Uterus (tissue), 3 donors: ENCODE measurements at regions not wholly inside any gene's neighbourhood (a gene's known extent, or its start where the extent isn't known, plus 50 kb on each side); places are given as distances from the start of the nearest gene placed in this dataset.

Source experiments
- DNase-seq, 2 donors: peaks; one replicate each; pipeline ENCODE4 v3.0.0-alpha.2; 2019 to 2020
- H3K27ac ChIP-seq, 2 donors: fragments of 200-600 bp; sonication (generic); 1 replicate in 1 of 2; 2 replicates in 1 of 2; pipeline ENCODE4 v1.5.1; 2016 to 2018
- H3K27me3 ChIP-seq, 2 donors: fragments of 200-600 bp; sonication (generic); one replicate each; pipeline ENCODE4 v1.5.1; 2018 to 2019; ENCODE audit warnings: control low read depth in 1 of 2
- H3K36me3 ChIP-seq, 2 donors: fragments of 200-600 bp; sonication (generic); one replicate each; pipeline ENCODE4 v1.5.1; 2019; ENCODE audit warnings: control low read depth in 1 of 2
- H3K4me1 ChIP-seq, 2 donors: fragments of 200-600 bp; sonication (generic); one replicate each; pipeline ENCODE4 v1.5.1; 2018 to 2019; ENCODE audit warnings: control low read depth in 1 of 2
- H3K4me3 ChIP-seq, 2 donors: fragments of 200-600 bp; sonication (generic); 1 replicate in 1 of 2; 2 replicates in 1 of 2; pipeline ENCODE4 v1.5.1; 2018 to 2019; ENCODE audit warnings: mild to moderate bottlenecking in 1 of 2
- H3K9me3 ChIP-seq, 2 donors: fragments of 200-600 bp; sonication (generic); one replicate each; pipeline ENCODE4 v1.5.1; 2019; ENCODE audit warnings: control low read depth in 1 of 2
- POLR2A ChIP-seq, 2 donors: fragments of 450-650 bp; IDR thresholded peaks; one replicate each; pipeline ENCODE4 v1.6.1; 2016; ENCODE audit warnings: antibody characterized with exemption in 2 of 2, mild to moderate bottlenecking in 1 of 2, moderate library complexity in 1 of 2
- intact Hi-C: fragments of 100-400 bp; cut with DNase I; formaldehyde crosslinking; loops from one replicate; pipeline ENCODE4 v1.15.1; 2023; ENCODE audit warnings: low total_unique reads
- TF ChIP-seq, protein P1 (sequence below), 4 experiments: fragments of 200-600 bp in 2 of 4; fragments of 450-650 bp in 2 of 4; sonication (generic) in 2 of 4; IDR thresholded peaks; one replicate each; pipeline ENCODE4 v1.5.1; 2016 to 2019; ENCODE audit warnings: antibody characterized with exemption in 4 of 4, mild to moderate bottlenecking in 2 of 4, moderate library complexity in 1 of 4
- donor health status: DM: yes; HTN: yes; CAD: no.

DNA sequence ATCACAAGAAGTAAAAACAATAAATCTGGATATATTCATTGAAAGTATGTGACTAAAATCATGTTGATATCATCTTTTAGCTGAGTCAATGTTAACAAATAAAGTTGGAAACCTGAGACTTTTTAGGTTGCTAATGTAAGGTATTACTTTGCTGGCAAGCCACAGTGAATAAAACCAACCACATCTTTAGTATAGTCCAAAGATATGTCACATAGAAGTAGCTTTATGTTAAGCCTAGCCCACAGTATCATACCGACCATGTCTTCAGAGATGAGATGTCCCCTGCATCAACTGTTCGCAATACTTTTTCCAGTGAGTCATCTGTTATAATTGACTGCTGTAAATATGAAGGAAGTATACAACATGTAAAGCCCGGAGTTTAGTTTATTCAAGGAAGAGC, 107.6 kb upstream of the MCHR2 start:
- Histone ChIP-seq H3K27me3 (no peaks in the 10 kb centered on the region), H3K27ac (no peak overlapping the region), H3K4me1 (no peaks in the 10 kb centered on the region), H3K9me3 (no peaks in the 10 kb centered on the region), H3K4me3 (no peak overlapping the region), H3K36me3 (no peaks in the 10 kb centered on the region)
- TF ChIP-seq, protein P1, sequence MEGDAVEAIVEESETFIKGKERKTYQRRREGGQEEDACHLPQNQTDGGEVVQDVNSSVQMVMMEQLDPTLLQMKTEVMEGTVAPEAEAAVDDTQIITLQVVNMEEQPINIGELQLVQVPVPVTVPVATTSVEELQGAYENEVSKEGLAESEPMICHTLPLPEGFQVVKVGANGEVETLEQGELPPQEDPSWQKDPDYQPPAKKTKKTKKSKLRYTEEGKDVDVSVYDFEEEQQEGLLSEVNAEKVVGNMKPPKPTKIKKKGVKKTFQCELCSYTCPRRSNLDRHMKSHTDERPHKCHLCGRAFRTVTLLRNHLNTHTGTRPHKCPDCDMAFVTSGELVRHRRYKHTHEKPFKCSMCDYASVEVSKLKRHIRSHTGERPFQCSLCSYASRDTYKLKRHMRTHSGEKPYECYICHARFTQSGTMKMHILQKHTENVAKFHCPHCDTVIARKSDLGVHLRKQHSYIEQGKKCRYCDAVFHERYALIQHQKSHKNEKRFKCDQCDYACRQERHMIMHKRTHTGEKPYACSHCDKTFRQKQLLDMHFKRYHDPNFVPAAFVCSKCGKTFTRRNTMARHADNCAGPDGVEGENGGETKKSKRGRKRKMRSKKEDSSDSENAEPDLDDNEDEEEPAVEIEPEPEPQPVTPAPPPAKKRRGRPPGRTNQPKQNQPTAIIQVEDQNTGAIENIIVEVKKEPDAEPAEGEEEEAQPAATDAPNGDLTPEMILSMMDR (IDR thresholded peaks at IDR 0.05), result no peak
- TF ChIP-seq POLR2A (IDR thresholded peaks at IDR 0.05), result no peak
- intact Hi-C loops, result no loop called here
- no peak for DNase-seq

DNA sequence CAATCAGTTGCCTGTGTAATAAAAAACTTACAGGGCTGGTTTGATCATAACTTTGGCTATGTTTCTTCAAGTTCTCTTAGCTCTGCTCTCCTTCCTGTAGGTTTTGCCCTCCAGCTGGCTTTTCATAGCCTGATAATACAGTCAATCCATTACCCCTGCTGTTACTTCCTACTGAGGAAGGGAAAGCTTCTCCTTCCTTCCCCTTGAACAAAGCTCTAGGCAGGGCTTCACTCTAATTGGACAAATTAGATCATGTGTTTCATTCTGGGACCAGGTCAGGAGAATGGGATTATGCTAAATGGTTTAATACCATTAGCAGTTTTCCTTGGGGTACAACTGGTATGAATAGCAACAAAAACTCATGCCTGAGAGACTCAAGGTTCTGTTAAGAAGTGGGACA, 106.8 kb upstream of the MCHR2 start:
- Histone ChIP-seq H3K4me3 (no peak overlapping the region), H3K36me3 (no peaks in the 10 kb centered on the region), H3K4me1 (no peaks in the 10 kb centered on the region), H3K27ac (no peak overlapping the region), H3K9me3 (no peaks in the 10 kb centered on the region), H3K27me3 (no peaks in the 10 kb centered on the region)
- no peak for TF ChIP-seq POLR2A (IDR thresholded peaks at IDR 0.05)
- TF ChIP-seq, protein P1 (IDR thresholded peaks at IDR 0.05), result no peak
- intact Hi-C loops, result no loop called here
- no peak for DNase-seq

DNA sequence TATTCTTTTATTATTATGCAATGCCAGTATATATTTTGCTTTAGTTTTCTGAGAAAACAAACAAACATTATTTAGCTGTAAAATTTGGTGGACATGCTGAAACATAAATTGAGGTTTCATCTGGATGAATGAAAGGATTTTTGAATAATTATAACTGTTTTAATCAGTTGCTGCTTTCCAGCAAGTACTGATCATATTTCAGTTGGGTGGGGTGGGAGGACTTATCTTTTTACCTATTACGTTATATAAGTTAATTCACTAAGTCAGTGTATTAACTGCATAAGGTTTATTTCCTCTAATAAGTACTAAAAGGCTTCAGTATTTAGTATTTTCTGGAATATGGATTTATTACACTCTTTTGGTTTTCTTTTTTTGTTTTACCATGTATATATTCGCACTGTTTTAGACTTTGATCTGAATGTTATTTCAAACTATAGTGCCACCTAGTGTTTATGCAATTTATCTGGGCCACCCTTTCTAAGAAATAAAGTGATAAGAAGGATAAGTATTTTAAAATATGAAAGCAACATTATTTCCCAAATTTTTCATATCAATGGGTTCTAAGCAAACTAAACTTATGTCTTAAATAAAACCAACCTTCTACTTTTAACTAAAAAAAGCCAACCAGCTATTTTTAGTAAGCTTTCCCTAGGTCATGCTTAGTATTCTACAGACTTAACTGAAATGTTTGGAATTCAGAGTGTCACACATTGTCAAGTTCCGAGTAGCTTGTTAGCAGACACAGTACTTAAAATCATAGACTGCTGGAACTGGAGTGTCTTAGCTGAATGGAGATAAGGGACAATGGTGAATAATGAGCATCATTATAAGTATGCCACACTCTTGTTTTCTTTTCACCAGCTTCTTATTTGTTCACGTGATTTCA, 105.4 kb upstream of the MCHR2 start:
- no peak for TF ChIP-seq POLR2A (IDR thresholded peaks at IDR 0.05)
- TF ChIP-seq, protein P1 (IDR thresholded peaks at IDR 0.05), result peak in 2 of 4 experiments; percentile 25 to 33
- no peak for DNase-seq
- H3K4me3 ChIP-seq, result no peak overlapping the region
- H3K27ac ChIP-seq, result no peak overlapping the region
- intact Hi-C loops, result no loop called here
- H3K9me3 ChIP-seq, result no peaks in the 10 kb centered on the region
- no peaks in the 10 kb centered on the region for H3K4me1 ChIP-seq
- H3K36me3 ChIP-seq, result no peaks in the 10 kb centered on the region
- H3K27me3 ChIP-seq, result no peaks in the 10 kb centered on the region

DNA sequence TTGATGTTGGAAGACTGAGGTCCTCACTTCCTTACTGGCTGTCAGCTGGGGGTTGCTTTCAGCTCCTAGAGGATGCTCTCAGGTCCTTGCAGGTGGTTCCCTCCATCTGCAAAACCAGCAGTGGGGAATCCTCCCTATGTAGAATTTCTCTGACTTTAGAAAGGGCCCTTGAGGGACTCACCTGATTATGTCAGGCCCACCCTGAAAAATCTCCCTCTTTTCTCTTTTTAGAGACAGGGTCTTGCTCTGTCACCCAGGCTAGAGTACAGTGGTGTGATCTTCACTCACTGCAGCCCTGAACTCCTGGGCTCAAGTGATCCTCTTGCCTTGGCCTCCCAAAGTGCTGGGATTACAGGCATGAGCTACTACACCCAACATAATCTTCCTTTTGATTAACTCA, 102.9 kb upstream of the MCHR2 start:
- H3K36me3 ChIP-seq, result no peaks in the 10 kb centered on the region
- H3K27me3 ChIP-seq, result no peaks in the 10 kb centered on the region
- DNase-seq, result no peak
- H3K27ac ChIP-seq, result no peak overlapping the region
- H3K9me3 ChIP-seq, result no peaks in the 10 kb centered on the region
- H3K4me1 ChIP-seq, result no peaks in the 10 kb centered on the region
- H3K4me3 ChIP-seq, result no peak overlapping the region
- intact Hi-C loops, result no loop called here
- TF ChIP-seq, protein P1 (IDR thresholded peaks at IDR 0.05), result no peak
- no peak for TF ChIP-seq POLR2A (IDR thresholded peaks at IDR 0.05)

- H3K9me3 ChIP-seq, result no peaks in the 10 kb centered on the region
- no peak for DNase-seq
- no peaks in the 10 kb centered on the region for H3K27me3 ChIP-seq
- no peak overlapping the region for H3K4me3 ChIP-seq
- H3K36me3 ChIP-seq, result no peaks in the 10 kb centered on the region
- H3K27ac ChIP-seq, result no peak overlapping the region
- intact Hi-C loops, result no loop called here
- H3K4me1 ChIP-seq, result no peaks in the 10 kb centered on the region
- TF ChIP-seq, protein P1 (IDR thresholded peaks at IDR 0.05), result no peak
- no peak for TF ChIP-seq POLR2A (IDR thresholded peaks at IDR 0.05)
Observed at GRCh38 chr6:100096341-100096740, 102.3 kb upstream of the MCHR2 start.
